Stimulated activated CD4-positive, alpha-beta T cell treated with anti-CD3 and anti-CD28 coated beads, Interleukin-4, amount 100 ng/mL, for 24 hours (primary cell): ENCODE measurements at regions not wholly inside any gene's neighbourhood (a gene's known extent, or its start where the extent isn't known, plus 50 kb on each side); places are given as distances from the start of the nearest gene placed in this dataset.
"Not testable (repeated sequence)": the region's sequence is repeated elsewhere in the genome, so short reads cannot be mapped to it uniquely, and the experiment has no call there.

Experiments used
- DNase-seq: peaks from one replicate; pipeline ENCODE4 v3.0.0-alpha.2; 2020

DNA sequence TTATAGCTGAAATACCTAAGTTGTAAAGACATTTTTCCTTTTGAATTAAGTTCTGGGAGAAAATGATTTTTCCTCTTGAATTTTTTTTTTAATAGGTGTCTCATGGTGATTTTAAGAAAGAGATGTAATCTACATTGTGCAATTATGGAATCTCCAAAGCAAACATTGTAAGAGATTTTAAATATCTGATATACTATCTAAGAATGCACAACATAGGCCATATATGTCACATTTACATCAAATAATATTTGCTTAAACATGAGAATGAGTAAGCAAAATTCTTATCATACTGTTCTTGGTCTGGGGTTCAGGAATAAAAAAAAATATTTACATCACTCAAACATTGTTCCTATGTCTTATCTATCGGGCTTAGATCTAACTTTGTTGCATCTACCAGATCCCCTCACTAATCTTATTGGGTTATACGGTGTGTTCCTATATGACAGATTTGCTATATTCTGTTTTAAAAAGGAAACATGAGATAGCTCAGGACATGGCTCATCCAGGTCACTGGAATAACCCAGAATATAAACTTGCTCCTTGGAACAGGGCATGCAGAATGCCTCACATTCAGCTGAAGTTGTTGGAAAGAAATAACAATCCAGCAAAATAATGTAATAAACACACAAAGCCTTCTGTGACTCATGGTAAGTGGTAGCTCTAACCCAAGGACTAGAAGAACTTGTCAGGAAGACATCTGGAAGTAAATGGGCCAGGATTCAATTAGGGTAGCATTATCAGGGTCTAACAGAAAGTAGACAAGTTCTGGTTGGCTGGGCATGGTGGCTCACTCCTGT, 794.7 kb downstream of the IPMK start:
- no peak for DNase-seq

DNA sequence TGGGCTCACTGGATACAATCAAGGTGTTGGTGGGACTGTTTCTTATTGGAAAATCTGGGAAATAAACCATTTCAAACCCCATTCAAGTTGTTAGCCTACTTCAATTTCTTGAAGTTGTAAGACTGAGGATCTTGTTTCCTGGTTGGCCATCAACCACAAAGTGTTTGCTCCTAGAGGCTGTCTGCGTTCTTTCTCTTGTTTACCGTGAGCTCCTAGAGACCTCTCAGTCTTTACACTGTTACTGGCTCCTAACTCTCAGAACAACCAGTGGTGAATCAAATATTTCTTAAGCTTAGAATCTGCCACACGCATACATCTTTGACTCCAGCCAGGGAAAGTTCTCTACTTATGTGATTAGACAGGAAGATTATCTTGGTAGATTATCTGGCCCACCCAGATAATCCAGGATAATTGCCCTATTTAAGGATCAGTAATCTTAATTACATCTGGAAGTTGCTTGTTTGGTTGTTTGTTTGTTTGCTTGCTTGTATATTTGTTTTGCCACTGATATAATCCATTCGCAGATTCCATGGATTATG, 798.7 kb downstream of the IPMK start:
- DNase-seq, result no peak

DNA sequence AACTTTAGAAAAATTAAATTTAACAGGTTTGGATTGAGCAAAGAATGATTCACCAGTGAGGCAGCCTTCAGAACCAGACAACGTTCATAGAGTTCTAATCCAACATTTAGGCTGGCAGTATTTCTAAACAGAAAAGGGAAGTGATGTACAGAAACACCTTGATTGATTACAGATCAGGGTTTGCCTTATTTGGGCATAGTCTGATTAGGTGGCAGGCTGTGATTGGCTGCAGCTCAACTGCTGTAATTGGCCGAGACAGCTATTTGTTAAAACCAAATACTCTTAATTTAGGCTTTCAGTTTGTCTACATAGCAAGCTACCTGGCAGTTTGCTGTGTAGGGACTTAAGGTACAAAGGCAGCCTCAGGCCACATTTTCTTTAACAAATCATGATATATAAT, 802.5 kb downstream of the IPMK start:
- DNase-seq, result no peak

DNA sequence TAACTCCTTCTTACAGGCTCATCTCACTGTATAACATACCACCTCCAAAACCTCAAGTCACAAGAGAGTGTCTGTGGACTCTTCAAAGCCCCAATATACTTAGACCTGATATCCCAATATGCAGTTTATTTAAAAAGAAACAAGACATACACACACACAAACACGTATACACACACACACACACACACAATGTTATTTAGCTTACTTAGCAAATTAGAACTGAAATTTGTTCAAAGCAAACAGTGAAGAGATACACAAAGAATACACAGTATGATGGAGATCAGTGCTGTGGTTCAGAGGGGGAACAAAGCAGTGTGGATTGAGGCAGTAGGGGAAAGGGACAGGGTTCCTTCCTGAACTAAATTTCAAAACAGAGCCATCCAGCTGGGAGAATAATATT, 807.2 kb downstream of the IPMK start:
- DNase-seq, result no peak

DNA sequence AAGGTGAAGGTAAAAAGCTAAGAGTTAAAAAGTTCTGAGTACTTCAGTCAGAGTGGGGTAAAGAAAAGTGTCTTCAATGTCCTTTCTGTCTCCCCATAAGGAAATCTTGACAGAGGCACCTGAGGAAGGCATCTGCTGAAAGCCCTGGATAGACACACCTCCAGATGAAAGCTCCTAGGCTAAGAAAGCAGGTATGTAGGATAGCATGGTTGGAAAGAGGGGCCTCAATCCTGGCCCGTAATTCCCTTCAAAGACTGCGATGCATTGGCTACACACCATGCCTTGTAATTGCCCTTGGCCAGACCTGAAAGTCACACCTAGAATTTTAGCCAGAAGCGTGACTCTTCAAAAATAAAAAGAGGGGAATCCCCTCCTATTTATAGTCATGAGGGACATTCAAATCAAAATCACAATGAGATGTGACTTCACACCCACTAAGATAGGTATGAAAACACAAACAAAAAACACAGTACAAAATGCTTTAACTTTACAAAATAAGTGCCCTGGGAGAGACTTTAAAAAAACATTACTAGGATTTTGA, 809.7 kb downstream of the IPMK start:
- no peak for DNase-seq

DNA sequence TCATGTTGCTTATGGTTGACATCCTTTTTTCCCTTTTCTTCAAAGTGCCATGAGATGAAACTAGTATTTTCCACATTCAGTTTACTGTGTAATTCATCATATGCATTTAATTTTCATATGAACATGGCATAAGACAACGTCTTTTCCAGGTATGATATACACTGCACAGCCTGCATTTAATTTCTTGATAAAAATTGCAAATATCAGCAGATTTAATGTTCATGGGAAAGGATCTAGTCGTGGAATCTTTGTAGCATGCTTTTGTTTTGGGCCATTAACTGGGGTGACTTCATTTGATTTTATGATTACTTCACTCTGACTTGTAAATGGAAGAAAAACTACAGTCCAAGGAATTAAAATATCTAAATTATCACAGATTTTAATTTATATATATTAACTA, 837.3 kb downstream of the IPMK start:
- no peak for DNase-seq

DNA sequence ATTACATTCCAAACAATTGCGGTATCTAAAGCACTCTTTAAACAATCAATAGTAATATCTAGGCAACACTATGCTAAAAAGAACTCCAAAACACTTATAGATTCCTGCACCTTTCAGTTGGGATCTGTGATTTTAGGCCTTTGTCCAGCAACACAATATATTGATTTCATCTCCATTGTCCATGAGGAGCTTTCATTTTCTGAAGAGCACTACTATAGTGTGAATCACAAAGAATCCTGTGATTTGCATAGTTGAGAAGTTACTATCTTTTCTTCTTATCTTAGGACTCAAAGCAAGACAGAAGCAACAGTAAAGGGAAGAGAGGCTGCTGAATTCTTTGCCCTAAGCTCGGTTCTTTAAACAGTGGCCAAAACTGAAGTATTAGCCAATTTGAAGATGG, 846.8 kb downstream of the IPMK start:
- no peak for DNase-seq

DNA sequence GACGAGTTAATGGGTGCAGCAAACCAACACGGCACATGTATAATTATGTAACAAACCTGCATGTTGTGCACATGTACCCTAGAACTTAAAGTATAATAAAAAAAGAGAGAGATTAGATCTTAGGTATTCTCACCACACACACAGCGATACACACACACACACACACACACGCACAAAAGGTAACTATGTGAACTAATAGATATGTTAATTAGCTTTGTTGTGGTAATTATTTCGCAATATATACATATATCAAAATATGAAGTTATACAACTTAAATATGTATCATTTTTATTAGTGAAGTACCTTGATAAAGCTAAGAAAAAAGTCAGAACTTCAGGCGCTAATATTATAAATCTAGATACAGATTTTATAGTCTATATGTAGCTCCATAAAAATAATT, 849.2 kb downstream of the IPMK start:
- DNase-seq, result no peak

DNA sequence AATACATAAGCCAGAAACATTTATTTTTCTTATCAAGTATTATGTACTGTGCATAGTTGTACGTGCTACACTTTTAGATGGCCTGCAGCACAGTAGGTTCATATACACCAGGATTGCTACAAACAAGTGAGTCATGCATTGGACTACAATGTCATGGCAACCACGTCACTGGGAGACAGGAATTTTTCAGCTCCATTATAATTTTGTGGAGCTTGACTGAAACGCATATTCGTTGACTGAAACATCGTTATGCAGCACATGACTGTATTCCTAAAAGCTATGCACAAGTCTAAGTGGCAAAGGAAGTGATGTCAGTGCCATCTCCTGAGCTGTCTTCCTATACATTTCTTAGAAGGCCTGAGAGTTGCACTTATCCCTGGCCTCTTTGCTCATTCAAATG, 871.8 kb downstream of the IPMK start:
- DNase-seq, result no peak

DNA sequence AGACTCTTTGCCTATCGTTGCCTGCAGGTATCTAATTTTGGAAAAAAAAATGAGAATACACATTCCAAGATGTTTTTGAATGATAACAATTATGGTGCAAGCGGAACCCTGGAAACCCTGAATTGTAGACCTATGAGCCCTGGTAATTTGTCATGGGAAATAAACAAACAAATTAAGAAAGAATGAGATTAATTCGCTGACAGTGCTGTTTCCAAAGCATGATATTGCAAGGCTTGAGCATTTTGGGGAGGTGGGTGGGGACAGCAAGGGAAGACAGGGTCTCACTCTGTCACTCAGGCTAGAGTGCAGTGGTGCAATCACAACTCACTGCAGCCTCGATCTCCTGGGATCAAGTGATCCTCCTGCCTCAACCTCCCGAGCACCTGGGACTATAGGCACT, 900.3 kb downstream of the IPMK start:
- DNase-seq, result no peak

DNA sequence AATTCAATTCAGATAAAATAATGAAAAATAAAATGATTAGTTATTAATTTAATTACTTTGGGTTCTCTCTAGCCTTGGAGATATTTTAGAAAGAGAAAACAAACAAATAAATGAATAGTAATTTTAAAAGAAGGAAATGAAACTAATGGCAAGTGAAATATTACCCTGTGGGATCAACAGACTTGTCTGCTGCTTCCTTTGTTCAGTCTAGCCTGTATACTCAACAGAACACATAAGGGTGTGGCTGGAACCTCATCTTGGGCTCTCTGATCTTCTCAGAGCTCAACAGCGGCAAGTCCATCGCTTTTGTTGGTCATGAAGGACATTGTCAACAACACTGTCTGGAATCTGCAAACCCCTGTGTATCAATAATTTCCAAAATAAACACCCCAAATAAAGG, 904.9 kb downstream of the IPMK start:
- no peak for DNase-seq

DNA sequence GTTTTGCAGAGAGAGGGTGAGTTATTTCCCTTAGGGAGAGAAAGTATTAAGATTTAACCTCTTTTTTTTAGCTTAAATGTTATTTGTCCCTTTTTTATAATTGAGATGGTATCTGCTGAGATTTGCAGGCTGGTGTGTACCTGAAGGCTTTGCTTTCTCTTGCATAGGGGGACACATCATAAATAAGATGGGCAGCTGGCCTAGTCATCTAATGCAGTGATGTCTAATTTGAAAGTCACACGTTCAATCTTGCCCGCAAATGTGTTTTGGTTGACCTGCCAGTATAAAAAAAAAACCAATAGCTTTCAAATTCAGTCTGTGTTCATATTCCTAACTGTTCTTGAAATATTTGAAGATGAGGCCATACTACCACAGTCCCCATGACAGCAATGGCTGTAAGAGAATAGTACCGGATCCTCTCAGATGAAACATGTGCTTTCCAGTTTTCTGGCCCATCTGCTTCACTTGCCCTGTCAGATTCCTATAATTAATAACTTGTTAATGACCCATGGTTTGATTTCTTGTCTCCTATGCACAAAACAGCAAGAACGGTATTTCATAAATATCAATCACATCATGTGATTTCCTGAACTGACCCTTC, 914.2 kb downstream of the IPMK start:
- no peak for DNase-seq

DNA sequence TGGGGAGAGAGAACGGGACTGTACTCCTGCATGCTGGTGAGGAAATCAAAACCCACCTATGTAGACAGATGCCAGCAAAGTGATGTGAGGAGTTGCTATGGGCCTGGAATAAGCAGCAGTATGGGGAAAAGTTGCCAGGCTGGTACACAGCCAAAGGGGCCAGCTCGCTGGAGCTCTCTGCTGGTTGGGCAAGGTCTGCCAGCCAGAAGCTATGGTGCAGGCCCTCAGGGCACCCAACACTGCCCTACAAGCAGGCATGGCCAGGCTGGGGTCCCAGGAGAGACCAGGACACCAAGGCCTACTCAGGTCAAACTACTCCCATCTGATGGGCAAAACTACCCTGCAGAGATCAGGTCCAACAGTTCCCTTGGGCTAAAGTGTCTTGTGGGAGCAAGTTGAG, 916.6 kb downstream of the IPMK start:
- no peak for DNase-seq

DNA sequence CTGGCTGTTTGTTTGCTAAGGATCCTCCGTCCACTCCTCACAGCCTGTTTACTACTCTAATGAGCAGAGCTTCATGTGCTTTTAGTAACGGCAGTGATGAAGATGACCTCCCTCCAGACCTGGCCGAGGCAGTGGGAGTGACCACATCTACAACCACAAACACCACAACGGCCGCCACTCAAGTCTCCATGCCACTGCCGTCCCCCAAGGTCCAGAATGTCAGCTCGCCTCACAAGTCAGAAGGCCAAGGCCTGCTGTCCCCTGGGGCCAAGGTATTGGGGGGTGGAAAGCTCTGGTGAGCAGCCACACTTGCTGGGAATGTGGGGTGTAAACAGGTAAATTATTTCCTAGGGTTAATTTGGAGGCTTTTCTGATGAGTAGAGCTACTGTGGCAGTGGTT, 926.4 kb downstream of the IPMK start:
- no peak for DNase-seq

DNA sequence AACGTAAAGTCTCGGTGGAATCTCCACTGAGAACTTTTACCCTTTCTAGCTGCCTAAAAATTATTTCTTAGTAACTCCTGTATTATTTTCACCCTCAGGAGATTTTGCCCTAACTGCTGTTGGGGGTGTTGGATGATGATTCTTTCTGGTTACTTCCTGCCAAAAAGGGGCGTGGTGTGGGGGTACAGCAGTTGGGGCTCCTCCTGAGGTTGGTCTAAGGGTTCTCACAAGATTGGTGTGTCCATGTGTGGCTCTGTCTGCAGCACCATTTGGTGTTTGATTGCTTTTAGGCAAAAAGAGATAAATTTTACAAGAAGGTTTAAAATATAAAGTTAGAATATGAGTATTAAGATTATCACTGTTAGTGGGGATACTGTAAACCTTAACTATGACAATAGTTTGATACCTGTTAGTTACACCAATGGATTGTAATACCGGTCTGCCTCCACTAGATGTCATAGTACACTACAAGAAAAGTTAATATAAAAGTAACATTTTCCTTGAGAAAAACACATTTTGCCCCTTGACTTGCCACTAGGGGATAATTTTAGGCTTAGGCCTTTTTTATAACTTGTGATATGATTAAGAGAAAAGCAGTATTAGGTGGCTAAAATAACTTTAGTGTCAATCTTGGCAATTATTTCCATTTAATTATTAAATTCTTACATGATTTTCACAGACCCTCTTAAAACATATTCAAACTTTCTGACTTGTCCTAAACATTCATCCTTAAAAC, 928.7 kb downstream of the IPMK start:
- peak; percentile 6 for DNase-seq

DNA sequence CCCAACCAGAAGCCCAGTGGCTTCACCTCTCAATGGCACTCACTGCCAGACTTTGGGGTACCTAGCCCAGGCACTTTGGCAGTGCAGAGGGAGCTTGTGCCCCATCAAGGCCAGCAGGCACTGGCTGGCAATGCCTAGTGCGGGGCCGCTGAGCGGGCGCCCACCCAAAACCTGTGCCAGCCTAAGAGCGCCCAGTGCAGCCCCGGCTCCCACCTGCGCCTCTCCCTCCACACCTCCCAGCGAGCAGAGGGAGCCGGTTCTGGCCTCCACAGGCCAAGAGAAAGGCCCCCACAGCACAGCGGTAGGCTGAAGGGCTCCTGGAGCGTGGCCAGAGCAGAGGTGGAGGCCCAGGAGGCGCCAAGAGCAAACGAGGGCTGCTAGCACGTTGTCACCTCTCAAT, 930.8 kb downstream of the IPMK start:
- no peak for DNase-seq

DNA sequence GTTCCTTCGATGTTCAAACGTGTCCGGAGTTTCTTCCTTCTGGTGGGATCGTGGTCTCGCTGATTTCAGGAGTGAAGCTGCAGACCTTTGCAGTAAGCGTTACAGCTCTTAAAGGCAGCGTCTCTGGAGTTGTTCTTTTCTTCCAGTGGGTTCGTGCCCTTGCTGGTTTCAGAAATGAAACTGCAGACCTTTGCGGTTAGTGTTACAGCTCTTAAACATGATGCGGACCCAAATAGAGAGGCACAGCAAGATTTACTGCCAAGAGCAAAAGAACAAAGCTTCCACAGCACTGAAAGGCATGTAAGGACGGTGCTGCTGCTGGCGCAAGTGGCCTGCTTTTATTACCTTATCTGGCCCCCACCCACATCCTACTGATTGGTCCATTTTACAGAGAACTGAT, 931.4 kb downstream of the IPMK start:
- no peak for DNase-seq

DNA sequence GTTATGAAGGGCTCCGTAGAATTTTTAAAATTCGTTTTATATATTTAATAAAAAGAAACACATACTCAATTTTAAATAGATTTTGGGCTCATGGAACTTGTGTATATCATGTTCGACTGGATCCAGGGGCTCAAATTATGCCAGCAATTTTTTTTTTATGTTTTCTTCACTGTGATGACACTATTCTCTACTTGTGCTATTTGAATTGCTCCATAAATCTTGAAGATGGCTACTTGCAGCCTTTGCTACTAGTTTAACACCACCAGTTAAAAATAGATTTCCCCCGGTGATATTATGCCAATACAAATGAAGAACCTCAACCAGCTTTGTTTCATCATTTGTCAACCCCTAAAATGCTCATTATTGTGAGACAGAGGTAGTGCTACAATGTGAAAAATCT, 933.2 kb downstream of the IPMK start:
- DNase-seq, result no peak

DNA sequence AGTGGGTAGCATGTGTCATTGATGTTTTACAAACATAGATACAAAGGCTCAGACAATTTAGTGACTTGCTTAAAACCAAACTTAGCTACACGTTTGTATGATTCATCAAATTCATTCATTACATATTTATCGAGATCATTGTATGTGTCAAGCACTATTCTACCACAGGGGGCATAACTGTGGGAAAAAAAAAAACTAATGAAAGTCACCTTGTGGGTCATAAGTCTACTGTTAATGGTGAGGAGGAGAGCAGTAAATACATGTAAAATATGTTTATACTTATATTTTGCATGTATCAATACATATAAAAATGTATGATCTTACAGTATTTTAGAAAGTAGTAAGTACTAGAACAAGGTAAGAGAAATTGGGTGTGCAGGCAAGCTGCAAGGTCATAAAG, 933.8 kb downstream of the IPMK start:
- DNase-seq, result no peak

DNA sequence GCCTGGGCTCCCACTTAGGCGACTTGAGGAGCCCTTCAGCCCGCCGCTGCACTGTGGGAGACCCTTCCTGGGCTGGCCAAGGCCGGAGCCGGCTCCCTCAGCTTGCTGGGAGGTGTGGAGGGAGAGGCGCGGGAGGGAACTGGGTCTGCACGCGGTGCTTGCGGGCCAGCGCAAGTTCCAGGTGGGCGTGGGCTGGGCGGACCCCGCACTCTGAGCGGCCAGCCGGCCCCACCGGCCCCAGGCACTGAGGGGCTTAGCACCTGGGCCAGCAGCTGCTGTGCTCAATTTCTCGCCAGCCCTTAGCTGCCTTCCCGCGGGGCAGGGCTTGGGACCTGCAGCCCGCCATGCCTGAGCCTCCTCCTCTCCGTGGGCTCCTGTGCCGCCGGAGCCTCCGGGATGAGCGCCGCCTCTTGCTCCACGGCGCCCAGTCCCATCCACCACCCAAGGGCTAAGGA, 946.3 kb downstream of the IPMK start:
- DNase-seq, result not testable (repeated sequence)

DNA sequence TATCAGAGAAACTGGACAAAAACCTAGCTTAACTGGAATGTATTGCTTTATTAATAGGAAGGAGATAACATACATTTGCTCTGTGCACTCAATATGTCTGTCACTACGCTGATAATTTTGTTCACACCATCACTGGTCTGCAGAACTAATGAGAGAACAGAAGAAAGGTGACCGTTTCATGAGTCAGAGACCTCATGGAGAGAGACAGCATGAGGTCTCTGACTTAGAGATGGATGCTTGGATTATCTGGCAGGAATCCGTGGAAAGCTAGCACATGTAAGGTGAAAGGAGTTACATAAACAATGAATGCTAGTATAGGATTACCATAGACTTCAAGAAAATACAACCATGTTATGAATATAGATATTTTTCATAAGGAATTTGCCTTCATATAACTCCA, 947.3 kb downstream of the IPMK start:
- DNase-seq, result no peak

DNA sequence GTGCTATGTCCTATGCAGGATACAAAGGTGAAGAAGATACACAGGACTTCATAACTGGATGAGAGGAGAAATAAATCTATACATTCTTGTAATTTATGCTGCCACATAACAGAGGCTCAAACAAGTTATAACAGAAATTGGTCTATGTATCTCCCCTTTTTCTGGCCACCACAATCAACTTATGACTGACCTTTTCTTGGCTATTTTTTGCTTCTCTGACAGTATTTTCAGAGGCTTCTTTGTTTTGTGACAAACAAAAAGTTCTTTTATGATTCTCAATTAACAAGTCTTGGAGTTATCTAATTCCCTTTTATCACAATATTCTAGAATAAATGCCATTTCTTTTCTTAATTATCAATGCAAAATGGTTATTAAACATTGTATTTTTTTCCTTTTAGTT, 953.0 kb upstream of the ZWINT start:
- DNase-seq, result no peak

DNA sequence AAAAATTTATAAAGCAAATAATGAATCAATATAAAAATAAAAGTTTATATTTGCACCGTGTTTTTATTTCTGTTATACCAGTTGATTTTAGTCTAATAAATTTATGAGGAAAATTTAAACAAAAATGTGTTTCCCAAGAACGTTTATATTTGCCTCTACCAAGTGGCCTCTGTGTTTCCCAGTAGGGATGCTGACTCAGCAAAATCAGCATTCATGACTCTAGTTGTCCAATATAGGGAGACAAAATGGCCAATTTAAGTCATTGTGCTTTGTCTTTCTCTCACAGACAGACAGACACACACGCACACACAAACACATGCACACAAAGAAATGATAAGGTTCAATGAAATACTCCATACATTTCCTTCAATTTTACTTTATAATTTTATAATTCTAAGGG, 942.5 kb upstream of the ZWINT start:
- DNase-seq, result no peak

DNA sequence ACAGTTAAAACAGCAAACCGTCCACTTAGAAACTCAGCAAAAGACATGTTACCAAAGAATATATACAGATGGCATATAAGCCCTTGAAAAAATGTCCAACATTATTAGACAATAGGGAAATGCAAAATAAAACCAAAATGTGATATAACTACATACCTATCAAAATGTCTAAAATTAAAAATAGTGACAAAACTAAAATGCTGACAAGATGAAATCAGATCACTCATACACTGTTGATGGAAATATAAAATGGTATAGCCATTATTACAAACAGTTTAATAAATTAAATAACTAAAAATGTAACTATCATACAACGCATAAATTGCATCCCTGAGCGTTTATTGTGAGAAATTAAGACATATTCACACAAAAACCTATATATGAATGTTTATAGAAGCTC, 939.7 kb upstream of the ZWINT start:
- DNase-seq, result no peak
